Keratinocyte (primary cell): ENCODE measurements at regions not wholly inside any gene's neighbourhood (a gene's known extent, or its start where the extent isn't known, plus 50 kb on each side); places are given as distances from the start of the nearest gene placed in this dataset.

Source experiments
- EZH2 ChIP-seq: IDR thresholded peaks from one replicate; pipeline ENCODE4 v1.6.1; 2012; ENCODE audit warnings: inconsistent platforms, mild to moderate bottlenecking, low read length, moderate library complexity
- TF ChIP-seq, protein P1 (sequence below), 3 experiments: IDR thresholded peaks in 1 of 3; conservative IDR thresholded peaks in 1 of 3; optimal IDR thresholded peaks in 1 of 3; 2 replicates in 2 of 3; 3 replicates in 1 of 3; pipeline versions ENCODE3 to v1.5.1; 2011; ENCODE audit warnings: low read length in 3 of 3, mild to moderate bottlenecking in 3 of 3, moderate library complexity in 2 of 3, control low read depth in 1 of 3, inconsistent platforms in 1 of 3; ENCODE audit not compliant: insufficient read depth in 2 of 3; ENCODE audit errors: extremely low read depth in 1 of 3

DNA sequence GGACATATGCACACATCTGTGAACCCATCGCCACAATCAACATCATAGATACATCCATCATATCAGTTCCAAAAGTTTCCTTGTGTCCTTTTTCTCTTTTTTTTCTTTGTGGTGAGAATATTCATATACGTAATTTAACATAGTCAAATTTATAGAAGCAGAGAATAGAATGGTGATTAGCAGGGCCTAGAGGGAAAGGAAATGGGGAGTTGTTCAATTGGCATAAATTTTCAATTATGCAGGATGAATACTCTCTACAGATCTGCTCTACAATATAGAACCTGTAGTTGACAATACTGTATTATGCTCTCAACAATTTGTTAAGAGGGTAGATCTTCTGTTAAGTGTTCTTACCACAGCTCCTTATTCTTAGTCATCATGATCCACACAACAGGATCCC is 413.2 kb downstream of the SHISA9 start:
- TF ChIP-seq, protein P1, sequence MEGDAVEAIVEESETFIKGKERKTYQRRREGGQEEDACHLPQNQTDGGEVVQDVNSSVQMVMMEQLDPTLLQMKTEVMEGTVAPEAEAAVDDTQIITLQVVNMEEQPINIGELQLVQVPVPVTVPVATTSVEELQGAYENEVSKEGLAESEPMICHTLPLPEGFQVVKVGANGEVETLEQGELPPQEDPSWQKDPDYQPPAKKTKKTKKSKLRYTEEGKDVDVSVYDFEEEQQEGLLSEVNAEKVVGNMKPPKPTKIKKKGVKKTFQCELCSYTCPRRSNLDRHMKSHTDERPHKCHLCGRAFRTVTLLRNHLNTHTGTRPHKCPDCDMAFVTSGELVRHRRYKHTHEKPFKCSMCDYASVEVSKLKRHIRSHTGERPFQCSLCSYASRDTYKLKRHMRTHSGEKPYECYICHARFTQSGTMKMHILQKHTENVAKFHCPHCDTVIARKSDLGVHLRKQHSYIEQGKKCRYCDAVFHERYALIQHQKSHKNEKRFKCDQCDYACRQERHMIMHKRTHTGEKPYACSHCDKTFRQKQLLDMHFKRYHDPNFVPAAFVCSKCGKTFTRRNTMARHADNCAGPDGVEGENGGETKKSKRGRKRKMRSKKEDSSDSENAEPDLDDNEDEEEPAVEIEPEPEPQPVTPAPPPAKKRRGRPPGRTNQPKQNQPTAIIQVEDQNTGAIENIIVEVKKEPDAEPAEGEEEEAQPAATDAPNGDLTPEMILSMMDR (optimal IDR thresholded peaks at IDR 0.05 in 1 of 3, IDR thresholded peaks at IDR 0.05 in 1 of 3, conservative IDR thresholded peaks at IDR 0.05 in 1 of 3; ENCODE audit: extremely low read depth in 1 of 3, insufficient read depth in 2 of 3, low read length in 3 of 3), result no peak
- no peak for TF ChIP-seq EZH2
